LNCAP (cell line): ENCODE measurements at regions not wholly inside any gene's neighbourhood (a gene's known extent, or its start where the extent isn't known, plus 50 kb on each side); places are given as distances from the start of the nearest gene placed in this dataset.

Experiments
- CTCF ChIP-seq: fragments of 450-650 bp; IDR thresholded peaks from 2 replicates; pipeline ENCODE4 v1.5.1; 2017; ENCODE audit warnings: mild to moderate bottlenecking

- TF ChIP-seq CTCF = no peak
Observed at GRCh38 chr1:22287273-22287672, 144.4 kb upstream of the WNT4 start.

- no peak for TF ChIP-seq CTCF
Observed at GRCh38 chr1:22287946-22288520, 145.1 kb upstream of the WNT4 start.

DNA sequence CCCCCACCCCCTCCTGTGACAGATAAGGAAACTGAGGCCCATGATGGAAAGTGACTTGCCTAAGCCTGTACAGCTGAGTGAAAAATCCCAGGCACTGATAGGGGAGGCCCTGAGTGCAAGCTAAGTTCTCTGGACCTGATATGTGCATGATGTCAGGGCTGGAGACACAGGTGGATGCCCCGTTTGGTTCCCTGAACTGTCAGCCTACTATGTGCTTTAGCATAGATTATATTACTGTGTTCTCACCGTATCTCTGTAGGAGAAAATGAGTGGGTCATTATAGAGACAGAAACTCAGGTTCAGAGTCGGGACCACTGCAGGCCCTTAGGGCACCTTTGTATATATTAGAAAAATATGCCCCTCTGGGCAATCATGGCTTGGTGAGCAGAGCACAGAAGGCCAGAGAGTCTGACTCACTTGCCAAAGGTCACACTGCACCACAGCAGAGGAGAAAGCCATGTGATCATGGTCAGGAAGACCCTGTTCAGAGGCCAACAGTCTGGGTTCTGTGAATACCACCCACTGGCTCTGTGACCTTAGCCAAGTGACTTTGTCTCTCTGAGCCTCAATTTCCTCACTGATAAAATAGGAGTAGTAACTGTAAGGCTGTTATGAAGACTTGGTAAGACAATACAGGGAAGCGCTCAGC is 145.8 kb upstream of the WNT4 start:
- no peak for TF ChIP-seq CTCF

- TF ChIP-seq CTCF = no peak
Observed at GRCh38 chr1:22289307-22289995, 146.6 kb upstream of the WNT4 start.

DNA sequence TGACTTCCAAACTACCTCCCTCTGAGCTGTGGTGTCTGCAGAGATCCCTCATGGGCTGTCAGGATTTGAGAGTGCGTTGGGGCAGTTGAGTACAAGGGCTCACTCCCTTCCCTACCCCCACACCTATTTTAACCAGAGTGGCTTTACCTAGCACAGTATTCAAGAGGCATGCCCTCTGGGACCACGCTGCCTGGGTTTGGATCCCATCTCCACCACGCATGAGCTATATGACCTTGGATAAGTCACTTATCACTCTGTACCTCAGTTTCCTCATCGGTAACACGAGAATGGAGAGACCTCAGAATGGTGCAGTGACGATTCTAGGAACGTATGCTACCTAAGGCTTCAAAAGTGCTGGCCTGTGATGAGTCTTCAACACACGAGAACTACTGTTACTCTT is 147.3 kb upstream of the WNT4 start:
- no peak for TF ChIP-seq CTCF

- no peak for TF ChIP-seq CTCF
Observed at GRCh38 chr1:22290611-22291010, 147.7 kb upstream of the WNT4 start.

GRCh38 chr1:22291057-22291456 is 148.2 kb upstream of the WNT4 start:
- no peak for TF ChIP-seq CTCF
